ENCODE measurements at regions not wholly inside any gene's neighbourhood (a gene's known extent, or its start where the extent isn't known, plus 50 kb on each side); places are given as distances from the start of the nearest gene placed in this dataset.

DNA sequence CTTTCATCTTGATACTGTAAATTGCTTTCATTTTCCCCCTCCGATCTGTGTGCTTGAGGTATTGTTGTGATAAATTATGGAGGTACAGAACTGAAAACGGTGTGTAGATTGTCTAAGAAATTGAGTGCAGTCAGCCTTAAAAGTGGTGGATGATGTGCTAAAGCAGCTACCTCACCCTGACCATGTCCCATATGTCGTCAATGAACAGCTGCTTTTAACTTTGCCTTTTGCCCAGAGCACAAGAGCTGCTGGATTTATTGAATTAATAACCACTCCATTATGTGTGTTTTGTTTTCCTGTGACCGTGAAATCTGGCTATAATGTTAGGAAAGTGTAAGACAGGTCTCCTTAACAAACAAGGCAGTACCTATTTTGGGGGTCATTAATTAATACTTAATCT is 581.9 kb upstream of the PITX2 start:
- H3K27ac ChIP-seq (ENCODE audit: low read length): no peak overlapping the region
- H3K27me3 ChIP-seq (ENCODE audit: insufficient read depth, low read depth, low read length): no peaks in the 10 kb centered on the region
- no peak overlapping the region for H2AFZ ChIP-seq (ENCODE audit: low read depth, low read length)
- no peaks in the 10 kb centered on the region for H3K9me3 ChIP-seq (ENCODE audit: low read length)
- H3K9me2 ChIP-seq (ENCODE audit: insufficient read depth, low read length): no peaks in the 10 kb centered on the region
- no peak overlapping the region for H3K4me2 ChIP-seq (ENCODE audit: low read length)
- TF ChIP-seq EP300 (conservative IDR thresholded peaks at IDR 0.05; ENCODE audit: poor library complexity, severe bottlenecking) (no peak), RAD21 (conservative IDR thresholded peaks at IDR 0.05) (no peak), POLR2AphosphoS5 (IDR thresholded peaks at IDR 0.05) (no peak), SMC3 (conservative IDR thresholded peaks at IDR 0.05; ENCODE audit: poor library complexity) (no peak), MXI1 (conservative IDR thresholded peaks at IDR 0.05; ENCODE audit: poor library complexity, severe bottlenecking) (no peak), TAF1 (IDR thresholded peaks at IDR 0.05; ENCODE audit: low read depth) (no peak), EZH2 (IDR thresholded peaks at IDR 0.05; ENCODE audit: borderline replicate concordance, insufficient read depth, low read length, poor library complexity, severe bottlenecking) (no peak)
- TF ChIP-seq, protein P1, sequence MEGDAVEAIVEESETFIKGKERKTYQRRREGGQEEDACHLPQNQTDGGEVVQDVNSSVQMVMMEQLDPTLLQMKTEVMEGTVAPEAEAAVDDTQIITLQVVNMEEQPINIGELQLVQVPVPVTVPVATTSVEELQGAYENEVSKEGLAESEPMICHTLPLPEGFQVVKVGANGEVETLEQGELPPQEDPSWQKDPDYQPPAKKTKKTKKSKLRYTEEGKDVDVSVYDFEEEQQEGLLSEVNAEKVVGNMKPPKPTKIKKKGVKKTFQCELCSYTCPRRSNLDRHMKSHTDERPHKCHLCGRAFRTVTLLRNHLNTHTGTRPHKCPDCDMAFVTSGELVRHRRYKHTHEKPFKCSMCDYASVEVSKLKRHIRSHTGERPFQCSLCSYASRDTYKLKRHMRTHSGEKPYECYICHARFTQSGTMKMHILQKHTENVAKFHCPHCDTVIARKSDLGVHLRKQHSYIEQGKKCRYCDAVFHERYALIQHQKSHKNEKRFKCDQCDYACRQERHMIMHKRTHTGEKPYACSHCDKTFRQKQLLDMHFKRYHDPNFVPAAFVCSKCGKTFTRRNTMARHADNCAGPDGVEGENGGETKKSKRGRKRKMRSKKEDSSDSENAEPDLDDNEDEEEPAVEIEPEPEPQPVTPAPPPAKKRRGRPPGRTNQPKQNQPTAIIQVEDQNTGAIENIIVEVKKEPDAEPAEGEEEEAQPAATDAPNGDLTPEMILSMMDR (IDR thresholded peaks at IDR 0.05; ENCODE audit: poor library complexity, severe bottlenecking): no peak
- TF ChIP-seq, protein P2, sequence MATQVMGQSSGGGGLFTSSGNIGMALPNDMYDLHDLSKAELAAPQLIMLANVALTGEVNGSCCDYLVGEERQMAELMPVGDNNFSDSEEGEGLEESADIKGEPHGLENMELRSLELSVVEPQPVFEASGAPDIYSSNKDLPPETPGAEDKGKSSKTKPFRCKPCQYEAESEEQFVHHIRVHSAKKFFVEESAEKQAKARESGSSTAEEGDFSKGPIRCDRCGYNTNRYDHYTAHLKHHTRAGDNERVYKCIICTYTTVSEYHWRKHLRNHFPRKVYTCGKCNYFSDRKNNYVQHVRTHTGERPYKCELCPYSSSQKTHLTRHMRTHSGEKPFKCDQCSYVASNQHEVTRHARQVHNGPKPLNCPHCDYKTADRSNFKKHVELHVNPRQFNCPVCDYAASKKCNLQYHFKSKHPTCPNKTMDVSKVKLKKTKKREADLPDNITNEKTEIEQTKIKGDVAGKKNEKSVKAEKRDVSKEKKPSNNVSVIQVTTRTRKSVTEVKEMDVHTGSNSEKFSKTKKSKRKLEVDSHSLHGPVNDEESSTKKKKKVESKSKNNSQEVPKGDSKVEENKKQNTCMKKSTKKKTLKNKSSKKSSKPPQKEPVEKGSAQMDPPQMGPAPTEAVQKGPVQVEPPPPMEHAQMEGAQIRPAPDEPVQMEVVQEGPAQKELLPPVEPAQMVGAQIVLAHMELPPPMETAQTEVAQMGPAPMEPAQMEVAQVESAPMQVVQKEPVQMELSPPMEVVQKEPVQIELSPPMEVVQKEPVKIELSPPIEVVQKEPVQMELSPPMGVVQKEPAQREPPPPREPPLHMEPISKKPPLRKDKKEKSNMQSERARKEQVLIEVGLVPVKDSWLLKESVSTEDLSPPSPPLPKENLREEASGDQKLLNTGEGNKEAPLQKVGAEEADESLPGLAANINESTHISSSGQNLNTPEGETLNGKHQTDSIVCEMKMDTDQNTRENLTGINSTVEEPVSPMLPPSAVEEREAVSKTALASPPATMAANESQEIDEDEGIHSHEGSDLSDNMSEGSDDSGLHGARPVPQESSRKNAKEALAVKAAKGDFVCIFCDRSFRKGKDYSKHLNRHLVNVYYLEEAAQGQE (IDR thresholded peaks at IDR 0.05; ENCODE audit: borderline replicate concordance): no peak
- H3K9ac ChIP-seq (ENCODE audit: low read length): no peak overlapping the region
- no peaks in the 10 kb centered on the region for H4K20me1 ChIP-seq (ENCODE audit: insufficient read depth)
- no peaks in the 10 kb centered on the region for H3K36me3 ChIP-seq (ENCODE audit: insufficient read depth, low read length)
- no peaks in the 10 kb centered on the region for H3K79me2 ChIP-seq (replicated peaks; ENCODE audit: insufficient read depth, low read length)
- H3K4me3 ChIP-seq (ENCODE audit: low read length): no peak overlapping the region
- H3F3A ChIP-seq (ENCODE audit: insufficient read depth, low read length, poor library complexity, severe bottlenecking): no peaks in the 10 kb centered on the region

DNA sequence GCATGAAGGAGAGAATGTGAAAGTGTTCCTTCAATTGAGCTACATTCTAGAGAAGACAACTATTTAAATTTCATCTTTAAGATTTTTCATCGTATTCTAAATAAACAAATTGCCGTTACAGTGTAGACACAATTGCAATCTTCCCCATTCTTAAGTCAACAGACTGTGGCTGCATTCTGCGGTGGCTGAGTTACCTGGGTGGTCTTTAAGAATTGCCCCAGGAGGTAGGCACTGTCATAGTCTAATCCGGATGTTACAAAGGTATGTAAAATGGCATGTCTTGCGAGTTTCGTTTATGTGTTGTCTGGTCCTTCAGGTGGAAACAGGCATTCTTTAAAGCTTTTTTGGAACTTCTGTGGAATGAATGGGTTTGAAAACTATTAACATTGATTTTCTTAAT is 586.1 kb upstream of the PITX2 start:
- no peaks in the 10 kb centered on the region for H3K9me3 ChIP-seq (ENCODE audit: low read length)
- H3K36me3 ChIP-seq (ENCODE audit: insufficient read depth, low read length): no peaks in the 10 kb centered on the region
- no peaks in the 10 kb centered on the region for H4K20me1 ChIP-seq (ENCODE audit: insufficient read depth)
- H3K4me2 ChIP-seq (ENCODE audit: low read length): no peak overlapping the region
- H3K4me3 ChIP-seq (ENCODE audit: low read length): no peak overlapping the region
- H3K27me3 ChIP-seq (ENCODE audit: insufficient read depth, low read depth, low read length): no peaks in the 10 kb centered on the region
- no peaks in the 10 kb centered on the region for H3K79me2 ChIP-seq (replicated peaks; ENCODE audit: insufficient read depth, low read length)
- no peaks in the 10 kb centered on the region for H3K9me2 ChIP-seq (ENCODE audit: insufficient read depth, low read length)
- H2AFZ ChIP-seq (ENCODE audit: low read depth, low read length): no peak overlapping the region
- H3K27ac ChIP-seq (ENCODE audit: low read length): no peak overlapping the region
- TF ChIP-seq, protein P1 (IDR thresholded peaks at IDR 0.05; ENCODE audit: poor library complexity, severe bottlenecking): no peak
- TF ChIP-seq TAF1 (IDR thresholded peaks at IDR 0.05; ENCODE audit: low read depth) (no peak), MXI1 (conservative IDR thresholded peaks at IDR 0.05; ENCODE audit: poor library complexity, severe bottlenecking) (no peak), EZH2 (IDR thresholded peaks at IDR 0.05; ENCODE audit: borderline replicate concordance, insufficient read depth, low read length, poor library complexity, severe bottlenecking) (no peak), EP300 (conservative IDR thresholded peaks at IDR 0.05; ENCODE audit: poor library complexity, severe bottlenecking) (no peak), SMC3 (conservative IDR thresholded peaks at IDR 0.05; ENCODE audit: poor library complexity) (no peak), POLR2AphosphoS5 (IDR thresholded peaks at IDR 0.05) (no peak), RAD21 (conservative IDR thresholded peaks at IDR 0.05) (no peak)
- TF ChIP-seq, protein P2 (IDR thresholded peaks at IDR 0.05; ENCODE audit: borderline replicate concordance): no peak
- no peak overlapping the region for H3K9ac ChIP-seq (ENCODE audit: low read length)
- peaks cover 6% of the 10 kb centered on the region for H3F3A ChIP-seq (ENCODE audit: insufficient read depth, low read length, poor library complexity, severe bottlenecking)
